Nephron progenitor cell (in vitro differentiated cells): ENCODE measurements at regions not wholly inside any gene's neighbourhood (a gene's known extent, or its start where the extent isn't known, plus 50 kb on each side); places are given as distances from the start of the nearest gene placed in this dataset.

Experiments
- DNase-seq: peaks from one replicate; pipeline ENCODE4 v3.0.0; 2021
- H3K27ac Mint-ChIP-seq: 2 replicates; pipeline ENCODE4 v1.8.0; 2021; ENCODE audit warnings: mild to moderate bottlenecking, moderate library complexity, mixed read lengths
- H3K27me3 Mint-ChIP-seq: 2 replicates; pipeline ENCODE4 v1.8.0; 2021; ENCODE audit warnings: mild to moderate bottlenecking, low read depth, mixed read lengths; ENCODE audit not compliant: poor library complexity
- H3K36me3 Mint-ChIP-seq: 2 replicates; pipeline ENCODE4 v1.8.0; 2021; ENCODE audit warnings: low read depth, mixed read lengths
- H3K4me1 Mint-ChIP-seq: 2 replicates; pipeline ENCODE4 v1.8.0; 2021; ENCODE audit warnings: mixed read lengths
- H3K4me3 Mint-ChIP-seq: 2 replicates; pipeline ENCODE4 v1.8.0; 2021; ENCODE audit warnings: mild to moderate bottlenecking, moderate library complexity, mixed read lengths
- H3K9me3 Mint-ChIP-seq: 2 replicates; pipeline ENCODE4 v1.8.0; 2021; ENCODE audit warnings: mild to moderate bottlenecking, moderate library complexity, mixed read lengths
- CTCF ChIP-seq: fragments of 200-600 bp; sonication (generic); IDR thresholded peaks from 2 replicates; pipeline ENCODE4 v1.5.0; 2021; ENCODE audit warnings: antibody characterized with exemption

GRCh38 chr18:57961411-57961810 is 82.6 kb upstream of the NEDD4L start:
- no peak overlapping the region for H3K27ac Mint-ChIP-seq
- H3K4me3 Mint-ChIP-seq = no peak overlapping the region

DNA sequence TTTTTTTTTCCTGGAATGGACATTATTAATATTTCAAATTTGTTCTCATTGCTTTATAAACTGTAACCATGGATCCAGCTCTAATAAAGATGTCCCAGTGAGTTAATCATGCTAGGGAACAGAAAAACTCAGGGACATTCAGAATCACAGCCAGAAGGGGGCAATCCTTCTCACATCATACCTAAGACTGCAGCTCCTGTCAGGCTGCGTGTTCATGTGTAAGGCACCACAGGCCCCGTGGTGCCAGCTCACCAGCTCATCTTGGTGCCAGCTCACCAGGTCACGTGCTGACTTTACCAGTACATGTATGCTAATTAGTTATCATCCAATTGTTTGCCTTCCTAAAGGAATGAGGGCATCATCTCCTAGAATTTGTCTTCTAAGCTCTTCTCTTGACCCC is 84.7 kb upstream of the NEDD4L start:
- peak; percentile 8 for DNase-seq
- Mint-ChIP-seq H3K27ac (no peak overlapping the region), H3K36me3 (no peaks in the 10 kb centered on the region), H3K4me1 (no peaks in the 10 kb centered on the region), H3K4me3 (no peak overlapping the region), H3K9me3 (no peaks in the 10 kb centered on the region), H3K27me3 (peaks cover 2% of the 10 kb centered on the region)
- TF ChIP-seq CTCF = no peak

More at GRCh38 chr18:57961411-57961810, 82.6 kb upstream of the NEDD4L start:
- Mint-ChIP-seq H3K4me1 (no peaks in the 10 kb centered on the region), H3K36me3 (no peaks in the 10 kb centered on the region), H3K9me3 (peaks cover 8% of the 10 kb centered on the region), H3K27me3 (peaks cover 5% of the 10 kb centered on the region)
- TF ChIP-seq CTCF = no peak
- no peak for DNase-seq

DNA sequence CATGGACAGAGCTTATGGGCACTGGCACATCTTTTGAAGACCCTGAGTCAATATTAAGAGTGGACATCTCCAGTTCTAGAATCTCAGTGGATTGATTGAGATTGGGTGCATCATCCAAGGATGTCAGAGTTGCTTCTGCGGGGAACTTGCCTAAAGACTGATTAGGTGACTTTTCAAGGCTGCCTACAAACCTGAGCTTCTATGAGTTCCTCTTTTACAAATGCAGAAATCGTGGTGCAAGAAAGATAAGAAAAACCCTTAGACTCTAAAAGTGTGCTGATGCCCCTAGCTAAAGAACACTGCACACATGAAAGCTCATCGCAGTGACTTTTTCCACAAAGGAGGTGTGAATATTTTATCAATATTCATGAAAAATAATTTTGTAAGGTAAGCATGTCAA is 86.8 kb upstream of the NEDD4L start:
- Mint-ChIP-seq H3K27me3 (peaks cover 6% of the 10 kb centered on the region), H3K4me1 (no peaks in the 10 kb centered on the region), H3K27ac (no peak overlapping the region), H3K4me3 (no peak overlapping the region), H3K36me3 (no peaks in the 10 kb centered on the region), H3K9me3 (no peaks in the 10 kb centered on the region)
- no peak for DNase-seq
- TF ChIP-seq CTCF = no peak

DNA sequence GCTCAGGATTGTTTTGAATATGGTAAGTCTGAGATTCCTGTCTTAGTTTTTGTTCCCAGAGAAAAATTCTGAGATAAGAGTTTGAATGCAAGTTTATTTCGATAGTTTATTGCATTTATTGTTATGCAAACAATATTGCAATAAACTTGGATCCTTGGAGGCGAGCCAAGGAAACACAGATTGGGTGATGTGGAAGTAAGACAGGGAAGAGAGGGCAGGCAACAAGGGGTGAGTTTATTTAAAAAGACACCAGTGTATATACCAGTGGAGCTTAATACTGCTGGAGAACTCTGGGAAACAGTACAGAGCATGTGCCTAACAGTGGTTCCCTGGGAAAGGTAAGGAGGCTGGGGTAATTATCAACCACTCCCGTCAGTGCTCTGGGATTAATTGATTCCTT is 87.5 kb upstream of the NEDD4L start:
- Mint-ChIP-seq H3K36me3 (no peaks in the 10 kb centered on the region), H3K27me3 (peaks cover 6% of the 10 kb centered on the region), H3K9me3 (no peaks in the 10 kb centered on the region), H3K27ac (no peak overlapping the region), H3K4me1 (no peaks in the 10 kb centered on the region), H3K4me3 (no peak overlapping the region)
- no peak for TF ChIP-seq CTCF
- no peak for DNase-seq

- peaks cover 6% of the 10 kb centered on the region for H3K27me3 Mint-ChIP-seq
Measured at GRCh38 chr18:57954935-57955334, 89.1 kb upstream of the NEDD4L start.

More at GRCh38 chr18:57954935-57955334, 89.1 kb upstream of the NEDD4L start:
- no peak for TF ChIP-seq CTCF
- Mint-ChIP-seq H3K27ac (no peak overlapping the region), H3K9me3 (no peaks in the 10 kb centered on the region), H3K36me3 (no peaks in the 10 kb centered on the region), H3K4me3 (no peak overlapping the region), H3K4me1 (no peaks in the 10 kb centered on the region)
- DNase-seq = no peak
